Neural progenitor cell (in vitro differentiated cells): ENCODE measurements at regions not wholly inside any gene's neighbourhood (a gene's known extent, or its start where the extent isn't known, plus 50 kb on each side); places are given as distances from the start of the nearest gene placed in this dataset.
A peak's percentile ranks its signal among the peaks of the same experiment; 100 is the strongest.

Source experiments
- DNase-seq: peaks from one replicate; pipeline ENCODE4 v3.0.0-alpha.2; 2016; ENCODE audit warnings: low spot score
- H2AFZ ChIP-seq: fragments of 200-600 bp; sonication (generic); replicated peaks from 2 replicates; pipeline ENCODE4 v1.6.1; 2016; ENCODE audit warnings: antibody characterized with exemption
- H3F3A ChIP-seq: fragments of 200-600 bp; sonication (generic); 2 replicates; pipeline ENCODE4 v1.6.1; 2016; ENCODE audit warnings: antibody characterized with exemption, low read depth
- H3K27ac ChIP-seq: fragments of 200-600 bp; sonication (generic); 2 replicates; pipeline ENCODE4 v1.5.1; 2016; ENCODE audit warnings: mild to moderate bottlenecking
- H3K27me3 ChIP-seq: fragments of 200-600 bp; sonication (generic); 2 replicates; pipeline ENCODE4 v1.6.1; 2016; ENCODE audit warnings: mild to moderate bottlenecking, moderate library complexity
- H3K36me3 ChIP-seq: fragments of 200-600 bp; sonication (generic); 2 replicates; pipeline ENCODE4 v1.5.1; 2016
- H3K4me1 ChIP-seq: fragments of 200-600 bp; sonication (generic); 2 replicates; pipeline ENCODE4 v1.6.1; 2016; ENCODE audit warnings: mixed run types
- H3K4me2 ChIP-seq: fragments of 200-600 bp; sonication (generic); 2 replicates; pipeline ENCODE4 v1.6.1; 2016
- H3K4me3 ChIP-seq: fragments of 200-600 bp; sonication (generic); 2 replicates; pipeline ENCODE4 v1.5.1; 2016
- H3K79me2 ChIP-seq: fragments of 200-600 bp; sonication (generic); 2 replicates; pipeline ENCODE4 v1.6.1; 2016; ENCODE audit warnings: low read depth
- H3K9ac ChIP-seq: fragments of 200-600 bp; sonication (generic); 2 replicates; pipeline ENCODE4 v1.6.1; 2016
- H3K9me3 ChIP-seq: fragments of 200-600 bp; sonication (generic); 2 replicates; pipeline ENCODE4 v1.5.1; 2016; ENCODE audit warnings: low read depth
- H4K20me1 ChIP-seq: fragments of 200-600 bp; sonication (generic); 2 replicates; pipeline ENCODE4 v1.6.1; 2016; ENCODE audit warnings: low read depth
- H3K27ac Mint-ChIP-seq: 3 replicates; pipeline ENCODE4 v1.8.0; 2021; ENCODE audit warnings: mixed read lengths
- H3K27me3 Mint-ChIP-seq: 2 replicates; pipeline ENCODE4 v1.8.0; 2022; ENCODE audit warnings: low read depth, mild to moderate bottlenecking, inconsistent platforms, moderate library complexity, mixed read lengths; ENCODE audit not compliant: insufficient read depth
- H3K36me3 Mint-ChIP-seq: 3 replicates; pipeline ENCODE4 v1.8.0; 2021; ENCODE audit warnings: mixed read lengths
- H3K4me1 Mint-ChIP-seq: 3 replicates; pipeline ENCODE4 v1.8.0; 2021; ENCODE audit warnings: mixed read lengths
- H3K4me3 Mint-ChIP-seq: 3 replicates; pipeline ENCODE4 v1.8.0; 2021; ENCODE audit warnings: mild to moderate bottlenecking, moderate library complexity, mixed read lengths
- H3K9me3 Mint-ChIP-seq: 3 replicates; pipeline ENCODE4 v1.8.0; 2020; ENCODE audit warnings: mixed read lengths
- CTCF ChIP-seq: fragments of 200-600 bp; sonication (generic); IDR thresholded peaks from 2 replicates; pipeline ENCODE4 v1.5.1; 2017; ENCODE audit warnings: antibody characterized with exemption, mild to moderate bottlenecking
- EZH2 ChIP-seq: fragments of 200-600 bp; sonication (generic); IDR thresholded peaks from 2 replicates; pipeline ENCODE4 v1.6.1; 2017; ENCODE audit warnings: antibody characterized with exemption, mild to moderate bottlenecking, moderate library complexity
- EZH2phosphoT487 ChIP-seq: fragments of 200-600 bp; sonication (generic); IDR thresholded peaks from 2 replicates; pipeline ENCODE4 v1.6.1; 2017; ENCODE audit warnings: antibody characterized with exemption

DNA sequence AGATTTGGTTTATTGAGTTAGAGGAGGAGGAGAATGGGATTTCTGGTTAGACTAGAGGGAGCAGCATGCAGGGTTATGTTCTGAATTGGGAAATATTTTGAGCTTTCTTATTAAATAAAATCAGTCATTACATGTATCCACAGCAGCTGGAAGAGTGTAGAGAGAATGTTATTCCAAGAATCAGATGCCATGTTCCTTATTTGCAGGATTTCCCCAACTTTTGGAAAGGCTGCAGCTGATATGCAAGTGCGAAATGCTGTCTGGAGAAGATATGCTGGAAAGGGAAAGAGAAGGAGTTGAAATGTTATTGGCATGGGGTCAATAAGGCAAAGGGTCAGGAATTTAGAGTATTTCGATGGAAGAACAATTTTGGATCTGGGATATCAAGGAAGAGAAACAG is 255.8 kb downstream of the MTX2 start:
- Mint-ChIP-seq H3K4me3 (no peak overlapping the region), H3K4me1 (peaks cover 14% of the 10 kb centered on the region), H3K27ac (no peak overlapping the region), H3K36me3 (no peaks in the 10 kb centered on the region), H3K27me3 (peaks cover 7% of the 10 kb centered on the region), H3K9me3 (peaks cover 2% of the 10 kb centered on the region)
- Histone ChIP-seq H3K27ac (no peak overlapping the region), H4K20me1 (no peaks in the 10 kb centered on the region), H3K9ac (no peak overlapping the region), H2AFZ (no peak overlapping the region), H3K36me3 (no peaks in the 10 kb centered on the region), H3F3A (peaks cover 15% of the 10 kb centered on the region), H3K4me3 (no peak overlapping the region), H3K9me3 (no peaks in the 10 kb centered on the region), H3K4me2 (no peak overlapping the region), H3K4me1 (peaks cover 31% of the 10 kb centered on the region), H3K27me3 (peaks cover 52% of the 10 kb centered on the region), H3K79me2 (no peaks in the 10 kb centered on the region)
- TF ChIP-seq CTCF (no peak), EZH2phosphoT487 (no peak), EZH2 (no peak)
- no peak for DNase-seq

GRCh38 chr2:176526995-176527901 is 258.0 kb downstream of the MTX2 start:
- H3K79me2 ChIP-seq, result no peaks in the 10 kb centered on the region
- H3K36me3 Mint-ChIP-seq, result no peaks in the 10 kb centered on the region
- H3K27me3 Mint-ChIP-seq, result peaks cover 4% of the 10 kb centered on the region
- H3K4me1 ChIP-seq, result peaks cover 27% of the 10 kb centered on the region
- H3K27me3 ChIP-seq, result peaks cover 45% of the 10 kb centered on the region
- H3F3A ChIP-seq, result peaks cover 11% of the 10 kb centered on the region
- H3K27ac Mint-ChIP-seq, result peak overlapping the region; percentile 22
- H3K36me3 ChIP-seq, result no peaks in the 10 kb centered on the region
- H3K4me3 ChIP-seq, result no peak overlapping the region
- H4K20me1 ChIP-seq, result no peaks in the 10 kb centered on the region
- no peak for DNase-seq
- peak overlapping the region; percentile 58 for H2AFZ ChIP-seq
- TF ChIP-seq EZH2 (no peak), EZH2phosphoT487 (no peak), CTCF (no peak)
- no peak overlapping the region for H3K4me3 Mint-ChIP-seq
- no peaks in the 10 kb centered on the region for H3K9me3 ChIP-seq
- H3K27ac ChIP-seq, result no peak overlapping the region
- peak overlapping the region; percentile 17 for H3K4me2 ChIP-seq
- peaks cover 14% of the 10 kb centered on the region for H3K4me1 Mint-ChIP-seq
- H3K9me3 Mint-ChIP-seq, result peaks cover 2% of the 10 kb centered on the region
- H3K9ac ChIP-seq, result no peak overlapping the region

DNA sequence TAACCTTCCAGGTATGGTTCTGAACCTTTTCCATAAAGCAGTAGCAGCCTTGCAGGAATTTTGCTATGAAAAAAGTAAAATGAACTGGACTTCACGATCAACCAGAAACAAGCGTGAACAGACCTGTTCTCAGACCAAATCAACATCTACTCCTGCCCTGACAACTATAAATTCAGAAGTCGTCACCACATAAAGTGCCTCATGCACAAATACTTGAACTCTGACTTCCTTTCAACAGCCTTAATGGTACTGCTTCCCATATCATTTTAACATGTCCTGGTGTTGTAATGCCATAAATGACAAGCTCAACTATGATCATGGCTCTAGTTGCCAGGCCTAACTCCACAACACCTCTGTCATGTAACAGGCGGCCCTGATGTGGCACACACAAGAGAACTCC is 262.4 kb downstream of the MTX2 start:
- Histone ChIP-seq H3K4me2 (no peak overlapping the region), H3K9ac (no peak overlapping the region), H3K4me1 (peaks cover 8% of the 10 kb centered on the region), H3K4me3 (no peak overlapping the region), H4K20me1 (no peaks in the 10 kb centered on the region), H3K36me3 (no peaks in the 10 kb centered on the region), H3K27me3 (peaks cover 34% of the 10 kb centered on the region), H3K9me3 (no peaks in the 10 kb centered on the region), H3K27ac (no peak overlapping the region), H3F3A (no peaks in the 10 kb centered on the region), H3K79me2 (no peaks in the 10 kb centered on the region), H2AFZ (no peak overlapping the region)
- H3K4me1 Mint-ChIP-seq, result peaks cover 12% of the 10 kb centered on the region
- H3K27ac Mint-ChIP-seq, result no peak overlapping the region
- H3K4me3 Mint-ChIP-seq, result no peak overlapping the region
- H3K9me3 Mint-ChIP-seq, result peaks cover 2% of the 10 kb centered on the region
- H3K36me3 Mint-ChIP-seq, result no peaks in the 10 kb centered on the region
- no peak for DNase-seq
- peaks cover 4% of the 10 kb centered on the region for H3K27me3 Mint-ChIP-seq
- no peak for TF ChIP-seq EZH2
- no peak for TF ChIP-seq CTCF
- TF ChIP-seq EZH2phosphoT487, result no peak
